Neural progenitor cell (in vitro differentiated cells): ENCODE measurements at regions not wholly inside any gene's neighbourhood (a gene's known extent, or its start where the extent isn't known, plus 50 kb on each side); places are given as distances from the start of the nearest gene placed in this dataset.
A peak's percentile ranks its signal among the peaks of the same experiment; 100 is the strongest.

Experiments
- DNase-seq: peaks from one replicate; pipeline ENCODE4 v3.0.0-alpha.2; 2016; ENCODE audit warnings: low spot score
- H2AFZ ChIP-seq: fragments of 200-600 bp; sonication (generic); replicated peaks from 2 replicates; pipeline ENCODE4 v1.6.1; 2016; ENCODE audit warnings: antibody characterized with exemption
- H3F3A ChIP-seq: fragments of 200-600 bp; sonication (generic); 2 replicates; pipeline ENCODE4 v1.6.1; 2016; ENCODE audit warnings: antibody characterized with exemption, low read depth
- H3K27ac ChIP-seq: fragments of 200-600 bp; sonication (generic); 2 replicates; pipeline ENCODE4 v1.5.1; 2016; ENCODE audit warnings: mild to moderate bottlenecking
- H3K27me3 ChIP-seq: fragments of 200-600 bp; sonication (generic); 2 replicates; pipeline ENCODE4 v1.6.1; 2016; ENCODE audit warnings: mild to moderate bottlenecking, moderate library complexity
- H3K36me3 ChIP-seq: fragments of 200-600 bp; sonication (generic); 2 replicates; pipeline ENCODE4 v1.5.1; 2016
- H3K4me1 ChIP-seq: fragments of 200-600 bp; sonication (generic); 2 replicates; pipeline ENCODE4 v1.6.1; 2016; ENCODE audit warnings: mixed run types
- H3K4me2 ChIP-seq: fragments of 200-600 bp; sonication (generic); 2 replicates; pipeline ENCODE4 v1.6.1; 2016
- H3K4me3 ChIP-seq: fragments of 200-600 bp; sonication (generic); 2 replicates; pipeline ENCODE4 v1.5.1; 2016
- H3K79me2 ChIP-seq: fragments of 200-600 bp; sonication (generic); 2 replicates; pipeline ENCODE4 v1.6.1; 2016; ENCODE audit warnings: low read depth
- H3K9ac ChIP-seq: fragments of 200-600 bp; sonication (generic); 2 replicates; pipeline ENCODE4 v1.6.1; 2016
- H3K9me3 ChIP-seq: fragments of 200-600 bp; sonication (generic); 2 replicates; pipeline ENCODE4 v1.5.1; 2016; ENCODE audit warnings: low read depth
- H4K20me1 ChIP-seq: fragments of 200-600 bp; sonication (generic); 2 replicates; pipeline ENCODE4 v1.6.1; 2016; ENCODE audit warnings: low read depth
- H3K27ac Mint-ChIP-seq: 3 replicates; pipeline ENCODE4 v1.8.0; 2021; ENCODE audit warnings: mixed read lengths
- H3K27me3 Mint-ChIP-seq: 2 replicates; pipeline ENCODE4 v1.8.0; 2022; ENCODE audit warnings: low read depth, mild to moderate bottlenecking, inconsistent platforms, moderate library complexity, mixed read lengths; ENCODE audit not compliant: insufficient read depth
- H3K36me3 Mint-ChIP-seq: 3 replicates; pipeline ENCODE4 v1.8.0; 2021; ENCODE audit warnings: mixed read lengths
- H3K4me1 Mint-ChIP-seq: 3 replicates; pipeline ENCODE4 v1.8.0; 2021; ENCODE audit warnings: mixed read lengths
- H3K4me3 Mint-ChIP-seq: 3 replicates; pipeline ENCODE4 v1.8.0; 2021; ENCODE audit warnings: mild to moderate bottlenecking, moderate library complexity, mixed read lengths
- H3K9me3 Mint-ChIP-seq: 3 replicates; pipeline ENCODE4 v1.8.0; 2020; ENCODE audit warnings: mixed read lengths
- EZH2 ChIP-seq: fragments of 200-600 bp; sonication (generic); IDR thresholded peaks from 2 replicates; pipeline ENCODE4 v1.6.1; 2017; ENCODE audit warnings: antibody characterized with exemption, mild to moderate bottlenecking, moderate library complexity
- EZH2phosphoT487 ChIP-seq: fragments of 200-600 bp; sonication (generic); IDR thresholded peaks from 2 replicates; pipeline ENCODE4 v1.6.1; 2017; ENCODE audit warnings: antibody characterized with exemption
- TF ChIP-seq, protein P1 (sequence below): fragments of 200-600 bp; sonication (generic); IDR thresholded peaks from 2 replicates; pipeline ENCODE4 v1.5.1; 2017; ENCODE audit warnings: antibody characterized with exemption, mild to moderate bottlenecking

- H3K4me2 ChIP-seq, result no peak overlapping the region
- peaks cover 4% of the 10 kb centered on the region for H3K9me3 ChIP-seq
- no peaks in the 10 kb centered on the region for H3K27me3 ChIP-seq
- no peak overlapping the region for H3K27ac Mint-ChIP-seq
- H3K4me3 Mint-ChIP-seq, result no peak overlapping the region
- H3F3A ChIP-seq, result no peaks in the 10 kb centered on the region
- H3K79me2 ChIP-seq, result no peaks in the 10 kb centered on the region
- H3K4me1 Mint-ChIP-seq, result peaks cover 5% of the 10 kb centered on the region
- H3K27me3 Mint-ChIP-seq, result peaks cover 2% of the 10 kb centered on the region
- H2AFZ ChIP-seq, result peak overlapping the region; percentile 57
- H3K4me3 ChIP-seq, result no peak overlapping the region
- no peaks in the 10 kb centered on the region for H3K4me1 ChIP-seq
- H3K9me3 Mint-ChIP-seq, result peaks cover 2% of the 10 kb centered on the region
- no peak overlapping the region for H3K9ac ChIP-seq
- no peaks in the 10 kb centered on the region for H4K20me1 ChIP-seq
- no peaks in the 10 kb centered on the region for H3K36me3 ChIP-seq
- no peak overlapping the region for H3K27ac ChIP-seq
- TF ChIP-seq EZH2phosphoT487 (no peak), EZH2 (no peak)
- TF ChIP-seq, protein P1, sequence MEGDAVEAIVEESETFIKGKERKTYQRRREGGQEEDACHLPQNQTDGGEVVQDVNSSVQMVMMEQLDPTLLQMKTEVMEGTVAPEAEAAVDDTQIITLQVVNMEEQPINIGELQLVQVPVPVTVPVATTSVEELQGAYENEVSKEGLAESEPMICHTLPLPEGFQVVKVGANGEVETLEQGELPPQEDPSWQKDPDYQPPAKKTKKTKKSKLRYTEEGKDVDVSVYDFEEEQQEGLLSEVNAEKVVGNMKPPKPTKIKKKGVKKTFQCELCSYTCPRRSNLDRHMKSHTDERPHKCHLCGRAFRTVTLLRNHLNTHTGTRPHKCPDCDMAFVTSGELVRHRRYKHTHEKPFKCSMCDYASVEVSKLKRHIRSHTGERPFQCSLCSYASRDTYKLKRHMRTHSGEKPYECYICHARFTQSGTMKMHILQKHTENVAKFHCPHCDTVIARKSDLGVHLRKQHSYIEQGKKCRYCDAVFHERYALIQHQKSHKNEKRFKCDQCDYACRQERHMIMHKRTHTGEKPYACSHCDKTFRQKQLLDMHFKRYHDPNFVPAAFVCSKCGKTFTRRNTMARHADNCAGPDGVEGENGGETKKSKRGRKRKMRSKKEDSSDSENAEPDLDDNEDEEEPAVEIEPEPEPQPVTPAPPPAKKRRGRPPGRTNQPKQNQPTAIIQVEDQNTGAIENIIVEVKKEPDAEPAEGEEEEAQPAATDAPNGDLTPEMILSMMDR, result no peak
- no peaks in the 10 kb centered on the region for H3K36me3 Mint-ChIP-seq
- no peak for DNase-seq
Observed at GRCh38 chrX:64580605-64581004, 185.4 kb upstream of the MTMR8 start.

- Mint-ChIP-seq H3K27me3 (peaks cover 2% of the 10 kb centered on the region), H3K9me3 (peaks cover 2% of the 10 kb centered on the region), H3K27ac (no peak overlapping the region), H3K36me3 (no peaks in the 10 kb centered on the region), H3K4me3 (no peak overlapping the region), H3K4me1 (peaks cover 5% of the 10 kb centered on the region)
- peaks cover 4% of the 10 kb centered on the region for H3K9me3 ChIP-seq
- peak overlapping the region; percentile 57 for H2AFZ ChIP-seq
- H3K4me3 ChIP-seq, result no peak overlapping the region
- peak; percentile 50 for DNase-seq
- H4K20me1 ChIP-seq, result no peaks in the 10 kb centered on the region
- H3K79me2 ChIP-seq, result no peaks in the 10 kb centered on the region
- H3K4me1 ChIP-seq, result no peaks in the 10 kb centered on the region
- H3K27me3 ChIP-seq, result no peaks in the 10 kb centered on the region
- H3K36me3 ChIP-seq, result no peaks in the 10 kb centered on the region
- H3F3A ChIP-seq, result no peaks in the 10 kb centered on the region
- peak overlapping the region; percentile 18 for H3K4me2 ChIP-seq
- no peak overlapping the region for H3K9ac ChIP-seq
- no peak overlapping the region for H3K27ac ChIP-seq
- TF ChIP-seq EZH2 (no peak), EZH2phosphoT487 (no peak)
- TF ChIP-seq, protein P1, result no peak
Observed at GRCh38 chrX:64580035-64580434, 184.8 kb upstream of the MTMR8 start.

DNA sequence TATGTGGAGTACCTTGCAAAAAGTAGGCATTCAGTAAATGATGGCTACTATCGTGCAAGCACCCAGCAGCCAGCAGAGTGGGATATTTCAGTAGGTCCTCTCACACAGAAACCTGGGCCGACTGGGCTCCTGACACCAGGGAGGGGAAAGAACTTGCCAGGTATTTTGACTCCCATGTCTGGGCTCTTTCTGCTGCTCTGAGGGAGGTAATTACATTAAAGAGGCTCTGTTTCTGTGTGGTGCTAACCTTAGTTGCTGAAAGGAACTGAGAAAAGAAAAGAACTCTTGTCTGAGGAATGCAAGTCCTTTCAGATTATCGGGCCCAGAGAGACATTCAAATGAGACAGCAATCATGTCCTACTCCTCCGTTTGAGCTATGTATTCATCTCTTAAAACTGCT is 175.8 kb upstream of the MTMR8 start:
- Histone ChIP-seq H3K4me1 (no peaks in the 10 kb centered on the region), H2AFZ (no peak overlapping the region), H3K9me3 (peaks cover 6% of the 10 kb centered on the region), H3K9ac (no peak overlapping the region), H3K27me3 (no peaks in the 10 kb centered on the region), H4K20me1 (no peaks in the 10 kb centered on the region), H3F3A (no peaks in the 10 kb centered on the region), H3K4me2 (peak overlapping the region; percentile 22), H3K79me2 (no peaks in the 10 kb centered on the region), H3K36me3 (no peaks in the 10 kb centered on the region), H3K4me3 (no peak overlapping the region), H3K27ac (no peak overlapping the region)
- peak; percentile 45 for DNase-seq
- TF ChIP-seq, protein P1, result no peak
- TF ChIP-seq EZH2 (no peak), EZH2phosphoT487 (no peak)
- peaks cover 23% of the 10 kb centered on the region for H3K9me3 Mint-ChIP-seq
- H3K36me3 Mint-ChIP-seq, result no peaks in the 10 kb centered on the region
- no peak overlapping the region for H3K4me3 Mint-ChIP-seq
- no peaks in the 10 kb centered on the region for H3K4me1 Mint-ChIP-seq
- H3K27ac Mint-ChIP-seq, result no peak overlapping the region
- H3K27me3 Mint-ChIP-seq, result no peaks in the 10 kb centered on the region
